GM19240 (cell line): ENCODE measurements at regions not wholly inside any gene's neighbourhood (a gene's known extent, or its start where the extent isn't known, plus 50 kb on each side); places are given as distances from the start of the nearest gene placed in this dataset.

Experiments used
- DNase-seq: peaks from one replicate; pipeline ENCODE4 v3.0.0; 2011; ENCODE audit warnings: low spot score; ENCODE audit not compliant: insufficient read length

- DNase-seq = no peak
Observed at GRCh38 chr5:56487528-56488115, 254.5 kb upstream of the ANKRD55 start.

GRCh38 chr5:56482363-56482762 lies 249.2 kb upstream of the ANKRD55 start:
- no peak for DNase-seq

GRCh38 chr5:56481428-56482357 lies 248.6 kb upstream of the ANKRD55 start:
- peak; percentile 39 for DNase-seq

- no peak for DNase-seq
Observed at GRCh38 chr5:56480705-56481427, 247.7 kb upstream of the ANKRD55 start.

- DNase-seq = no peak
Observed at GRCh38 chr5:56480078-56480704, 247.1 kb upstream of the ANKRD55 start.

GRCh38 chr5:56479696-56480077 lies 246.6 kb upstream of the ANKRD55 start:
- no peak for DNase-seq

- DNase-seq = no peak
Observed at GRCh38 chr5:56479126-56479525, 246.0 kb upstream of the ANKRD55 start.

GRCh38 chr5:56478062-56478461 lies 244.9 kb upstream of the ANKRD55 start:
- no peak for DNase-seq

- DNase-seq = no peak
Observed at GRCh38 chr5:56476487-56476856, 243.3 kb upstream of the ANKRD55 start.

GRCh38 chr5:56475689-56476486 lies 242.8 kb upstream of the ANKRD55 start:
- no peak for DNase-seq

GRCh38 chr5:56471707-56472106 lies 238.6 kb upstream of the ANKRD55 start:
- no peak for DNase-seq

GRCh38 chr5:56470007-56470406 lies 236.9 kb upstream of the ANKRD55 start:
- no peak for DNase-seq

- no peak for DNase-seq
Observed at GRCh38 chr5:56468277-56468676, 235.1 kb upstream of the ANKRD55 start.

GRCh38 chr5:56467176-56467717 lies 234.1 kb upstream of the ANKRD55 start:
- no peak for DNase-seq

GRCh38 chr5:56466136-56466816 lies 233.1 kb upstream of the ANKRD55 start:
- no peak for DNase-seq

- no peak for DNase-seq
Observed at GRCh38 chr5:56465769-56466135, 232.6 kb upstream of the ANKRD55 start.

- DNase-seq = no peak
Observed at GRCh38 chr5:56464935-56465768, 232.0 kb upstream of the ANKRD55 start.

GRCh38 chr5:56463944-56464571 lies 230.9 kb upstream of the ANKRD55 start:
- DNase-seq = no peak

GRCh38 chr5:56461584-56461983 lies 228.5 kb upstream of the ANKRD55 start:
- DNase-seq = no peak
